GM23248 (cell line): ENCODE measurements at regions not wholly inside any gene's neighbourhood (a gene's known extent, or its start where the extent isn't known, plus 50 kb on each side); places are given as distances from the start of the nearest gene placed in this dataset.

Source experiments
- EZH2 ChIP-seq: fragments of 200-600 bp; sonication (generic); IDR thresholded peaks from 2 replicates; pipeline ENCODE4 v1.6.1; 2018; ENCODE audit warnings: antibody characterized with exemption, mild to moderate bottlenecking; ENCODE audit not compliant: insufficient read depth, poor library complexity, severe bottlenecking
- EZH2phosphoT487 ChIP-seq: fragments of 200-600 bp; sonication (generic); IDR thresholded peaks from 2 replicates; pipeline ENCODE4 v1.6.1; 2018; ENCODE audit warnings: antibody characterized with exemption, moderate library complexity, mild to moderate bottlenecking, low read depth; ENCODE audit not compliant: insufficient read depth

GRCh38 chr5:17428176-17428800, 69.7 kb upstream of the TAF11L2 start:
- TF ChIP-seq EZH2 (no peak), EZH2phosphoT487 (no peak)
